CD4-positive, alpha-beta T cell treated with Interleukin-4 for 4 hours (primary cell): ENCODE measurements at regions not wholly inside any gene's neighbourhood (a gene's known extent, or its start where the extent isn't known, plus 50 kb on each side); places are given as distances from the start of the nearest gene placed in this dataset.
"Not testable (repeated sequence)": the region's sequence is repeated elsewhere in the genome, so short reads cannot be mapped to it uniquely, and the experiment has no call there.

Experiments used
- DNase-seq: peaks from one replicate; pipeline ENCODE4 v3.0.0-alpha.2; 2020

DNA sequence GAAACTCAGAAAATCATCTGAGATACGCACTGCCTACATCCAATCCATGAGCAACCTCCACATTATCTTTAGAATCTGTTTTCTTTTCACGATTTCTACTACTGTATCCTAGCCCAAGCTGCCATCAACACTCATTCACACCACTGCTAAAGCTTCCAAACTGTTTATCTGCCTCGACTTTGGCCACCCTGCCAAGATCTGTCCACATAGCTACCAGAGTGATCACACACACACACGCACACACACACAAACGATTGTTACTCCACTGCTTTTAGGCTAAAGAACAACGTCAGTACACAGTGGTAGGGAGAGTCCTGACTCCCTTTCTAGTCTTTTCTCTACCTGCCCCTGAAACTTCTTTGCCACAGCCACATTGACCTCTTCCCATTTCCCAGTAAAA lies 142.0 kb downstream of the CCDC71L start:
- no peak for DNase-seq

DNA sequence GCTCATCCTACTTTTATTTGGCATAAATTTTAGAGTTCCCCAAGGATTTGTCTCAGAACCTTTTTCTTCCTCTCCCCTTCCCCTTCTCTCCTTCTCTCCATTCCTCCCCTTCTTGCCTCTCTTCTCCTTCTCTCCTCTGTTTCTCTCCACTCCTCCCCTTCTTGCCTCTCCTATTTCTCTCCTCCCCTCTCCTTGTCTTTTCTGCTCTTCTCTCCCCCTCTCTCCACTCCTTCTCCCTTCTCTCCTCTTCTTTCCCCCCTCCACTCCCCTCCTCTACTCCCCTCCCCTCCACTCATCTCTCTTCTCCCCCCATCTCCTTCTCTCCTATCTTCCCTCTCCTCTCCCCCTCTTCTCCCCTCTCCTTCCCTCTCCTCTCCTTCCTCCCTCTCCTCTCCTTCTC lies 142.7 kb downstream of the CCDC71L start:
- DNase-seq, result no peak

DNA sequence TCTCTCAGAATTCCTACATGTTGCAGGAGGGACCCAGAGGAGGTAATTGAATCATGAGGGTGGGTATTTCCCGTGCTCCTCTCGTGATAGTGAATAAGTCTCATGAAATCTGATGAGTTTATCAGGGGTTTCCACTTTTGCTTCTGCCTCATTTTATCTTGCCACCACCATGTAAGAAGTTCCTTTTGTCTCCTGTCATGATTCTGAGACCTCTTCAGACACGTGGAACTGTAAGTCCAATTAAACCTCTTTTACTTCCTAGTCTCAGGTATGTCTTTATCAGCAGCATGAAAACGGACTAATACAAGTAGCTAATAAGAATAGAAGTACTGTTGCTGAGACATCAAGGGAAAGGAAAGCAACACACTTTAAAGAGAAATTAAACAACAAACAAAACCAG lies 143.4 kb downstream of the CCDC71L start:
- no peak for DNase-seq

DNA sequence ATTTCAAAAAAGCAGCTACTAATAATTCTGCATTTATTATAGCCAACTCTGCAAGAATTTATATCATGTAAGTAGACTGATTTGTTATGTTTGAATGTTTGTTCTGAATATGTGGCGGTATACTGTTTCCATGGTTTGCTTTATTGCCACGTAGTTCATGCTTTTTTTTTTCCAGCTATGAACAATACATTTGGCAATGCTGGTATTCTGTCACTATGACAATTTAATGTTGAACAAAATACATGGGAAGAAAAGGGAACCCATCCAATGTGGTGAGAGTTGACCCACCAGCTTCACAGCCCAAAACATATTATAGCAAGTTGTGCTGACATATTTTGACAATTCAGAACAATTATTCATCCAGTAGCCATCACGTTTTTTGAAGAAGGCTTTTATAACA lies 145.6 kb downstream of the CCDC71L start:
- DNase-seq, result no peak

DNA sequence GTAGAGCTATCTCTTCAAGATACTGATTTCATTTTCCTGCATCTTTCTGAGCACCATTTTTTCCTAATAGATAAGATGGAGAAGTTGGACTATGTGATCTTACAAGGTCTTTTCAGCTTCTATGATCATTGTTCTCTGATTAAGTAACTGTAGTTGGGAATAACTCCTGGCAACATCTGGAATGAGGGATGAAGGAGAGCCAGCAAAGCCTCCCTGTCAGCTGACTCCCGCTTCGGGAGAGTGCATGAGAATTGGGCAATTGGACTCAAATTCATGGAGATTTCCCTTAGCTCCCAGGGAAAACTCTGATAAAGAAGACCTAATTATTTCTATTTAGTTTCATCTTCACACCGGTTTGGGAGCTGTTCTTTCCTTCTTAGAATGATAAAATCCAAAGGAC lies 146.1 kb downstream of the CCDC71L start:
- no peak for DNase-seq

DNA sequence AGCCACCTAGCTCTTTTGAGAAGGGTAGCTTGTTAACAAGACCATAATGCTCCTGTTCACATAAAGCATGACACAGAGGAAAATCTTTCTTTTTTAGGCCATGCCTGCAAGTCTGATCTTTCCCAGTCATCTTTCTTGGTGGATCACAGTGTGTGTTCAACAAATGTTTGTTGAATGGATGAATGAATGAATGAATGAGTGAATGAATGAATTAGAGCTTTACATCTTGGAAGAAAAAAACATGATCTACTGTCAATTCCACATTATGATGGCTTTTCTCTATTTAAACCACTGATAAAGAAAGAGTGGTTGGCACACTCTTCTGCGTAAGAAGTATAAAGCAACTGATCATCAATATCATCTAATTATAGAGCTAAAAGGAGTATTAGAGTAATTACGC lies 148.7 kb downstream of the CCDC71L start:
- no peak for DNase-seq

DNA sequence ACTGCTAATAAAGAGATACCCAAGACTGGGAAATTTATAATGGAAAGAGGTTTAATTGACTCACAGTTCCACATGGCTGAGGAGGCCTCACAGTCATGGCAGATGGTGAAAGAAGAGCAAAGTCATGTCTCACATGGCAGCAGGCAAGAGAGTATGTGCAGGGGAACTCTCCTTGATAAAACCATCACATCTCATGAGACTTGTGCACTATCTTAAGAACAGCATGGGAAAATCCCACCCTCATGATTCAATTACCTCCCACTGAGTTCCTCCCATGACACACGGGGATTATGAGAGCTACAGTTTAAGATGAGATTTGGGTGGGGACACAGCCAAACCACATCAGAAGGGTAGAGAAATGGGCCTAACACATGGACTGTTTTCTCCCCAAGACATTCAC lies 156.3 kb downstream of the CCDC71L start:
- DNase-seq, result no peak

DNA sequence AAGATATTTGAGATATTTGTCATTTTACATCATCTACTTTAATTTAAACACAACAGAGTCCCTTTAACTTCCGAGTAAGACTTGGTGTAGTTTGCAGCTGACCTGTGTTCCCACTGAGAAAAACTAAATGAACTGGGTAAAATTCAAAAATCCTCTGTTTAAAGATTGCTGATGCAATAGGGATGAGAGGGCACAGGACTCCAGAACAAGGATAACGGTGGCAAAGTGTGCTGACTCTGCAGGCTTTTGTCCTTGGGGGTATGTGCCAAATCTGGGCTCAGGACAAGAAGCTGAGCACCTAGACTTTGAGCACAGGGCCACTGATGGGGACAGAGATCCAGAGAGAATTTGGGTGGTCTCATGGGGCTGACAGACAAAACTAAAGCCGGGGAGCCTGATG lies 156.8 kb downstream of the CCDC71L start:
- no peak for DNase-seq

DNA sequence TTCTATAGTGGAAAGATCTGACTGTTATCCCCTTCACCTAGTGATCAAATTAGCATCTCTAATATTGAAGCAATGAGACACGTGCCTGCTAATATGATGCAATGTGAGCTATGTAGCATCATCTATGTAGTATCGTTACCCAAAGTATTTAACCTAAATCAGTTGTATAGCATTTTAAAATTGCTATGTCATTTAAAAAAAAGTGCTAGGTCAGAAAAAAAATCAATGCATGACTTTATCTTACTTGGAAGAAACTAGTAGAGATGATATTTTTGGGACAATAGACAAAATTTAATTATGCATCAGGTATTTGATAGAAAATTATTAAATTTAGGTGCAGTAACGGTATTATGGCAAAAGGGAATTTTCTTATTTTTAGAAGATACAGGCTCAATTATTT lies 157.3 kb downstream of the CCDC71L start:
- no peak for DNase-seq

DNA sequence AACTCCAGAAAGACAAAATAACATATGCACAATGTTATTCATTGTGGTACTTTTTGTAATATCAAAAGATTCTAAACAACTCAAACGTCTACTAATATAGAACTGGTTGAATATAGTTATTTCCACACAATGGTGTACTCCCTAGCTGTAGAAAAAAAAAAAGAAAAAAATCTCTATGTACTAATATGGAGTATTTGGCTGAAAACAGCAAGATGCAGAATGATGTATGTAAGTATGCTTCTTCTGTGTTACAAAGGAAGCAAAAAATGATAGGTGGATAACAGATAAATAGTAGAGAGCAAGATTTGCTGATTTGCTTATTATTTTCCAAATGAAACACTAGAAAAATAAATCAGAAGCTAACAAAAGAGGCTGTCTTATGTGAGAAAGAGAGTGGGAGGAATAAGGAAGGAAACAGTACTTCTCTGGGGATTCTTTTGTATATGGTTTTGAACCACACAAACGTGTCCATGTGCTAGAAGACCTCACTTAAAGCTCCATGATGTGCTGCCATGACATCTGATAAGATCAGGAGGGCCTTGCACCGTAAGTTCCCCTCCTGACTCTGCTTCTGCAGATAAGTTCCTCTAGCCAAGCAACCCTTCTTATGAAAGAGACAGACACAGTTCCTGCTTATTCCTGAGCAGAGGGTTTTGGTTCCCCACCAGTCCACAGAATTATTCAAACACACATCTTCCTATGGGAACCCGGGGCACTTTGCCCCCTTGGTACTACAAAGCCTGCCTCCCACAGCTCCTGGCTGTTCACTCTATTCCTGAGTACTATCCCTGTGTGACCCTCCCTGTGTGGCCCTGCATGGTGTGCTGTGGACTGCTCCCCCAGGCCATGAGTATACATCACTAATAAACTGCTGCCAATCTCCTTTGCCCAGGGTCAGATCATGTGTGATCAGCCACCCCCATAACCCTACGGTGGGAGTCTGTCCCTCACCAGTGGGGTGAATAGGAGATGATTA lies 159.1 kb downstream of the CCDC71L start:
- DNase-seq, result no peak

DNA sequence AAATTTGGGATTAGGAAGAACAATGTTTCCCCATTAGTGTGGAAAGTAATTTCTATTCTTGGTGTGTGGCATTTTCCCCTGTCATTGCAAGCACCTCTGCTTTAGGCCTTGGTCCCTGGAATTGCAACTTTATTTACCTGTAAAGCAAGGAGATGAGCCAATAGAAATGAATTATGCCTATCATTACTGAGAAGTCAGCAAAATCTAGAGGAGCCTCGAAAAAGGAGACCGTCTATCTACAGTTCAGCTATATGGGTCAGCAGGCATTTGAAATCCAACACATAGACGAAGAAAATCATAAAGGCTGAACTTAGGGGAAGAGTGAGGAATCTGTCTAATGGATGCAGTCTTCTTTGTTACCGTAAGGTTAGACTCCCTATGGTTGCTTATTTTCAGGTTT lies 161.1 kb downstream of the CCDC71L start:
- DNase-seq, result no peak

DNA sequence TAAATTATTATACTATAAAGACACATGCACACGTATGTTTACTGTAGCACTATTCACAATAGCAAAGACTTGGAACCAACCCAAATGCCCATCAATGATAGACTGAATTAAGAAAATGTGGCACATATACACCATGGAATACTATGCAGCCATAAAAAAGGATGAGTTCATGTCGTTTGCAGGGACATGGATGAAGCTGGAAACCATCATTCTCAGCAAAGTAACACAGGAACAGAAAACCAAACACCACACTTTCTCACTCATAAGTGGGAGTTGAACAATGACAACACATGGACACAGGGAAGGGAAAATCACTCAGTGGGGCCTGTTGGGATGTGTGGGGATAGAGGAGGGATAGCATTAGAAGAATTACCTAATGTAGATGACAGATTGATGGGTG lies 163.0 kb downstream of the CCDC71L start:
- not testable (repeated sequence) for DNase-seq

DNA sequence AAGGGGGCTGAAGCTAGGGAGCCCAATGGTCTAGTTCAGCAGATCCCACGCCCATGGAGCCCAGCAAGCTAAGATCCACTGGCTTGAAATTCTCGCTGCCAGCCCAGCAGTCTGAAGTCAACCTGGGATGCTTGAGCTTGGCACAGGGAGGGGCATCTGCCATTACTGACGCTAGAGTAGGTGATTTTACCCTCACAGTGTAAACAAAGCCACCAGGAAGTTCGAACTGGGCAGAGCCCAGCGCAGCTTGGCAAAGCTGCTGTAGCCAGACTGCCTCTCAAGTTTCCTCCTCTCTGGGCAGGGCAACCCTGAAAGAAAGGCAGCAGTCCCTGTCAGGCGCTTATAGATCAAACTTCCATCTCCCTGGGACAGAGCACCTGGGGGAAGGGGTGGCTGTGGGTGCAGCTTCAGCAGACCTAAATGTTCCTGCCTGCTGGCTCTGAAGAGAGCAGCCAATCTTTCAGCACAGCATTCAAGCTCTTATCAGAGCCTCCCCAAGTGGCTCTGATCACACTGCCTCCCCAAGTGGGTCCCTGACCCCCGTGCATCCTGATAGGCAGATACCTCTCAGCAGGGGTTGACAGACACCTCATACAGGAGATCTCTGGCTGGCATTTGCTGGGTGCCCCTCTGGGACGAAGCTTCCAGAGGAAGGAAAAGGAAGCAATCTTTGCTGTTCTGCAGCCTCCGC lies 167.8 kb downstream of the CCDC71L start:
- DNase-seq, result no peak

DNA sequence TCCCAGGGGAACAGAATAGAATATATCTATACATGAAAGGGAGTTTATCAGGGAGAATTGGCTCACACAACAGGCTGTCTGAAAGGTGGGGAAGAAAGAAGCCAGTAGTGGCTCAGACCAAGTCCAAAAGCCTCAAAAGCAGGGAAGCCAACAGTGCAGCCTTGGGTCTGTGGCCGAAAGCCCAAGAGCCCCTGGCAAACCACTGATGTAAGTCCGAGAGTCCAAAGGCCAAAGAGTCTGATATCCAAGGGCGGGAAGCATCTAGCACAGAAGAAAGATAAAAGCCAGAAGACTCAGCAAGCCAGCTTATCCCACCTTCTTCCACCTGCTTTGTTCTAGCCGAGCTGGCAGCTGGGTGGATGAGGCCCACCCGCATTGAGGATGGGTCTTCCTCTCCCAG lies 172.5 kb downstream of the CCDC71L start:
- DNase-seq, result no peak

DNA sequence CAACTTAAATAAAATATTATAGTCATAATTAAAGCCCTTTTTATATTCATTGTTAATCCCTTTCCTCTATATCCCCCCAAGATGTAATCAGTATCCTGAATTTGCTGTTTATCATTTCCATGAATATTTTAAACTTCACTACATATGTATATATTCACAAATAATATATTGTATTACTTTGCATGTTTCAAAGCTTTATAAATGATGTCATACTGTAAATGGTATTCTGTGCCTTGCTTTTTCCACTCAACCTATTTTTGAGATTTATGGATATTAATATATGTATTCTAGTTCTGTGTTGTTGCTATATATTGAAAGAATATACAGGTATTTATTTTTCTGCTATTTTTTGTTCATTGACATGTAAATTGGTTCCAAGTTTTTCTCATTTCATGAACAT lies 173.1 kb downstream of the CCDC71L start:
- DNase-seq, result no peak

DNA sequence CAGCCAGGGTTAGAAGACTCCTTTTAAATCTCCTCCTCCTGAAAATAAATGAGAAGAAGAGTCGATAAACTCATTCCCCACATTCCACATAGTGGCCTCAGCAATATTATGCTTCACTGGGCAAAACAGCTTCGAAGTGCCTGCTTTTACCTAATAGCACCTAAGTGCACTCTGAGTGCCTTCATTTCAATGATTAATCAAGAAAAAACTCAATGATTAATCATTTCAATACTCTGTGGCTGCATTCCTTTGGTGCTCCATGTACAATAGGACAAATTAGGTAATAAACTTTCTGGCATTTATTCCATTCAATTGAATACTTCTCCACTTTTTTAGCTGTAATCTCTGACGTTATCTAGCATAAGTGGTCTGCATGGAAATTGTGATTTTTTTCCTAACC lies 174.6 kb downstream of the CCDC71L start:
- no peak for DNase-seq

DNA sequence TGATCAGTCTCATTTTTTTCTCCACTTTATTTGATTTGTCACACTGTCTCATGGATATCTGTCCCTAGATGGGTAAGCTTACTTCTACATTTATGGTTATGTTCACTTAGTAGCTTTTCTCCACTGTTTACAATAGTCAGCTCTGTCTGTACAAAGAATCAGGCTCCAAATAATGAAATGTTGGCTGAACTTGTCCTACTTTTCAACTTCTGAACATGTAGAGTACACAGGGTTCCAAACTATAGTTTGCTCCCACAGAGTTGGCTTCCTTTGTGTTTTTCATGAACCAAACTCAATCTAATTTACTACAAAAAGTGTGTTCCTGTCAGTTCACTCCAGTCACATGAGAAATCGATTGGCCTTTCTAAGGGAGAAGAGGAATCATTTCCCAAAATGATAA lies 175.0 kb downstream of the CCDC71L start:
- DNase-seq, result no peak

DNA sequence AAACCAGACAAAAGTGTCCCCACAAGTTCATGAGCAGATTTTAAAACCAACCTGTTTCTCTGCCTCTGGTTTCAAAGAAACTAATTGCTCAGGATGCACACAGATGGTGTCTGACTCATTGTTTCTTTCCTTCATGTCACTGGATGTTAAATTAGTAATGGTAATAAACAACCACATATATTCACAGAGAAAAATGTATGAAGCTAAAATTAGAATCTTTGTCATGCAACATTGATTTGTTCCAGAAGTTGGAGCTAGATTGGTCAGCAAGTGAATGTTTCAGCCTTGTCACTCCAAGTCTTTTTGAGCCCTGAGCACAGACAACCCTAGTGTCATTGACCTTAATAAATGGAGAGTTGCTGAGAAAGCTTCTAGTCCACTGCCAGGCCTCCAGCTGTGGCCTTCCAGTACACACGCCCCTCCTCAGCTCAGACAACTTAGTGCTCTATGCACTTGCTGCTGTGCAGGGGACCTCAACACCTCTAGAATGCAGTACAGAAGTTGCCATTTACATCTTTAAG lies 175.9 kb downstream of the CCDC71L start:
- DNase-seq, result no peak

DNA sequence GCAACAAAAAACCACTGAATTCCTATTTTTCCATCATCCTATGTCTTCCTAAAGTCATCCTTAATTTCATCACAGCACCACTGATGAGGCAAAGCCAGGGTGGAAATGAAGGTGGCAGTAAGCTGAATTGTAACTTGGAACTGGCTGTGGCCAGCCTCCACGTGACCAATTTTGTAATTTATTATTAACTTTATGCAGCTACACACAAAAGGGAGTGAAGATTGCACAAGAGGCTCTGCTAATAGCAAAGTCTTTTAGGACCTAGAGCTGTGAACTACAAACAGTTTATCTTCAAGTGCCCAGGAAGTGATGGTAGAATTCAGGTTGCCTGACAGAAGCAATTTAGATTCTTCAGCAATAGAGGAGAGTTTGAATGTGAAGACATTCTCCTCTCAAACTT lies 176.4 kb downstream of the CCDC71L start:
- no peak for DNase-seq

DNA sequence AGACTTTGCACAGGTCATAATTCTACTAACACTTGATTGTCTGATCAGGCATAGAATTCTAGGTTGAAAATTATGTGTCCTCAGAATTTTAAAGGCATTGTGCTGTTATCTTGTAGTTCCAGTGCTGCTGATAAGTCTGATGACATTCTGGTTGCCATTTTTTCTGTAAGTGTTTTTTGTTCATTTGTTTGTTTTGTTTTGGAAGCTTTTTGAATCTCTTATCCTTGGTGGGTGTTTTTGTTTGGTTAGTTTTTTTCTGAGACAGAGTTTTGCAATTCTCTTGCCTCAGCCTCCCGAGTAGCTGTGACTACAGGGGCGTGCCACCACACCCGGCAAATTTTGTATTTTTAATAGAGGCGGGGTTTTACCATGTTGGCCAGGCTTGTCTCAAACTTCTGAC lies 178.9 kb downstream of the CCDC71L start:
- DNase-seq, result no peak

DNA sequence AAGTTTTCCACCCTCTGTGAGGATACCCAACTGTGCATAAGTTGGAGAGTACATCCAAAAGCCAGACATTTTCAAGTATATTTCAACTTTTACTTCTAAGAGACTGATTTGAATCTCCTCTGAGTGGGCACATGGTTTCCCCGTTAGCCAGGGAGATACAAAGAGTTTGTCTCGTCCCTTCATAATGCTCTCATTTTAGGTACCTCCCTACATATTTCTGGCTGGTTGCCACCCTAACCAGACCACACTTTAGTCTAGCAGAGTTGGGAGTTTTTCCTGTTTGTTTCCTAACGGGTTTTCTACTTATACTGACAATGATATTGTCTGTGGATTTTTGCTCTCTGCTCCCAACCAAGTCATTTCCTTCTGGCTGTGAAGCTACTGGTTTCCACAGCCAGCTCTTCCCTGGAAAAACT lies 180.3 kb downstream of the CCDC71L start:
- no peak for DNase-seq

DNA sequence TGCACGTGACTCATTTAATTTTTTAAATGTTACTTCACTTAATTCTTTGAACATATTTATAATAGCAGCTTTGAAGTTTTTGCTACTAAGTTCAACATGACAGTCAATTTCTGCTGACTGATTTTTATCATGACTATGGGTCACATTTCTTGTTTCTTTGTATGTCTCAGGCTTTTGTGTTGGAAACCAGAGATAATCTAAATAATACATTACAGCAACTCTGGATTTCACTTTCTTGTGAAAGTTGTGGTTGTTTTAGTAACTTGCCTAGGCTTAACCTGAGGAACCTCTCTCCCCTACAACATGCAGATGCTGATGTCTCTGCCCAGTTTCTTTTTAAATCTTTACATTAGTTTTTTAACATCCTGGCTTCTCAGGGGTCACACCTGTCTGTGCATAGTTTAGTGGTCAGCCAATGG lies 180.8 kb downstream of the CCDC71L start:
- no peak for DNase-seq

DNA sequence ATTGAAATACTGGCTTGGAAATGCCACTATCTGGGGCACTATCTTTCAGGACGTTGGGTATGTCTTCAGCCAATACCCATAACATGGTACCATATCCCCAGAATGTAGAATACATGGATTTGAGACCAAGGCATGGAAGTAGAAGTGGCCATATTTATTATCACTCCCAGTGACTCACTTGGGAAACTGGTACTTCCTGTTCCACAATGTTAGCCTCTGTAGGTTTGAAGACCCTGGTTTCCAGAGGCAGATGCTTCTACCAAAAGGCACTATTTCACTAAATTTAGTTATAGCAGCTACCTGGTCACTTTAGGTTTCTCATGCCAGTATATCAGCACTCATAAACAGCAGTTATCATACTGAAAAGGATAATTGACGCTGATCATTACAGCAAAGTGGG lies 184.2 kb downstream of the CCDC71L start:
- DNase-seq, result no peak

DNA sequence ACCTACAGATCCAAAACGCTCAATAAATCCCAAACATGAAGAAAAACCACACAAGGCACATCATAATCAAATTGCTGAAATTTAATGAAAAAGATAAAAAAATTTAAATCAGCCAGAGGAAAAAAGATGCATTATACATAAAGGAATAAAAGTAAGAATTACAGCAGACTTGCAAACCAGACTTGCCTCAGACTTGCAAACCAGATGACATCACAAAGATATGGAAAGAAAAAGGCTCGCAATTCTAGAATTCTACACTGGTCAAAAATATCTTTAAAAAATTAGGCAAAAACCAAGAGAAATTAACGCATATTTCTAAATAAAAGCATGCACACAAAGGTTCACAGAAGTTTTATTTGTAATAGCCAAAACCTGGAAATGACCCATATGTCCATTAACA lies 188.0 kb upstream of the NAMPT start:
- DNase-seq, result no peak
